Panc1 (cell line): ENCODE measurements at regions not wholly inside any gene's neighbourhood (a gene's known extent, or its start where the extent isn't known, plus 50 kb on each side); places are given as distances from the start of the nearest gene placed in this dataset.

Experiments
- ATAC-seq: fragments of 200-7000 bp; cut with Tn5 transposase; 2 replicates; pipeline ENCODE4 v1.9.1; 2020; ENCODE audit warnings: mild to moderate bottlenecking, moderate library complexity
- BruUV-seq: library from RNA; stranded (reverse); fragments of 400-500 nt; replicated peaks from 2 replicates; lab custom pipeline; 2021; lab: Mats Ljungman, UMichigan
- CTCF ChIA-PET: fragments of 300-600 bp; sonication (Branson Sonifier 250); formaldehyde crosslinking; loops from one replicate; lab custom pipeline; 2022; ENCODE audit warnings: antibody characterized with exemption; lab: Charles Lee
- POLR2A ChIA-PET: fragments of 300-600 bp; sonication (Branson Sonifier 250); formaldehyde crosslinking; loops from one replicate; lab custom pipeline; 2022; ENCODE audit warnings: antibody characterized with exemption; lab: Charles Lee
- DNase-seq: peaks from one replicate; pipeline ENCODE4 v3.0.0-alpha.2; 2010; ENCODE audit warnings: low read depth, low spot score
- H3K27ac ChIP-seq: 2 replicates; pipeline ENCODE4 v1.5.1; 2011; ENCODE audit warnings: mild to moderate bottlenecking, low read length, inconsistent platforms
- H3K27me3 ChIP-seq: fragments of 200-500 bp; sonication (Bioruptor generic); 2 replicates; pipeline ENCODE4 v1.6.0; 2014; ENCODE audit warnings: low read length, inconsistent platforms; ENCODE audit not compliant: control insufficient read depth, insufficient read depth
- H3K36me3 ChIP-seq: fragments of 200-500 bp; sonication (Bioruptor generic); 2 replicates; pipeline ENCODE4 v1.5.1; 2014; ENCODE audit warnings: inconsistent platforms, mild to moderate bottlenecking, low read length, moderate library complexity; ENCODE audit not compliant: control insufficient read depth, insufficient read depth
- H3K4me1 ChIP-seq: 2 replicates; pipeline ENCODE4 v1.5.1; 2011; ENCODE audit warnings: inconsistent platforms, mild to moderate bottlenecking, low read length, moderate library complexity; ENCODE audit not compliant: control insufficient read depth, insufficient read depth
- H3K4me3 ChIP-seq, 2 experiments: 2 replicates each; pipeline ENCODE4 v1.5.1; 2011 to 2012; ENCODE audit warnings: low read depth in 2 of 2, low read length in 2 of 2, mild to moderate bottlenecking in 2 of 2, inconsistent platforms in 1 of 2, moderate library complexity in 1 of 2
- H3K9me3 ChIP-seq: fragments of 200-500 bp; sonication (Bioruptor generic); 2 replicates; pipeline ENCODE4 v1.5.1; 2014; ENCODE audit warnings: low read depth, mild to moderate bottlenecking, inconsistent platforms, low read length, moderate library complexity; ENCODE audit not compliant: control insufficient read depth, insufficient read depth
- CTCF ChIP-seq: fragments of 450-650 bp; IDR thresholded peaks from 2 replicates; pipeline ENCODE4 v1.5.1; 2017; ENCODE audit warnings: mild to moderate bottlenecking
- POLR2AphosphoS5 ChIP-seq: IDR thresholded peaks from 2 replicates; pipeline ENCODE4 v1.6.1; 2012; ENCODE audit warnings: mild to moderate bottlenecking, low read depth, low read length, moderate library complexity
- TCF7L2 ChIP-seq: IDR thresholded peaks from 2 replicates; pipeline ENCODE4 v1.6.1; 2011; ENCODE audit warnings: mild to moderate bottlenecking, low read depth, low read length, inconsistent platforms
- in situ Hi-C: cut with HindIII; loops from 2 replicates; pipeline ENCODE4 v1.10.0; 2016; ENCODE audit warnings: low sequenced_read_pairs, low pct_unique_long_range_greater_than_20kb
- intact Hi-C: fragments of 100-400 bp; cut with micrococcal nuclease; formaldehyde crosslinking; loops from one replicate; pipeline ENCODE4 v1.10.0; 2022; ENCODE audit not compliant: unreplicated experiment
- TF ChIP-seq, protein P1 (sequence below), 2 experiments: IDR thresholded peaks; 2 replicates each; pipeline ENCODE4 v1.6.1; 2011 to 2012; ENCODE audit warnings: low read depth in 2 of 2, control low read depth in 1 of 2, low read length in 1 of 2, mild to moderate bottlenecking in 1 of 2, moderate library complexity in 1 of 2; ENCODE audit not compliant: insufficient read depth in 1 of 2

DNA sequence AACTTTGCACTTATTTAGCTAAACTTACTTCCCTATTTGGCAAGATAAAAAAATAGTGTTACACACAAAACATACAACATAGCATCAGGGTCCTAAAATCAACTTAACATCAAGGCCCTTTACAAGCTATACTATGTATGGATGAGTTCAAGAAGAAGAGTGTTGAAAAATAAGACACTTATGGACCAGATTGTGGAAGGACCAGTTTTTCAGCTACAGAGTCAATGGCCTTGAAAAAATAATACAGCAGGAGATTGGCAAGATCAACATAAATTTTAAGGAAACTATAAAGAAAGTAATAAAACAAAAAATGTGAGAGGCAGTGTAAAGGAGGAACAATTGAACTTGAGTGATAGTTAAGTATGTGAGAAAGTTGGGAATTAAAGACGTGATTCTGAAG, 66.3 kb upstream of the BBX start:
- ChIA-PET CTCF (interaction anchor here (0.6 kb wide), 1 partner anchor 36 kb away, joined by 6 read pairs; no protein-coding TSS in a partner anchor), POLR2A (no interaction called here)
- no TSS peak for BruUV-seq
- H3K4me1 ChIP-seq: no peaks in the 10 kb centered on the region
- H3K4me3 ChIP-seq: no peak overlapping the region
- intact Hi-C loops (no loop called here), in situ Hi-C loops (no loop called here)
- H3K27me3 ChIP-seq: no peaks in the 10 kb centered on the region; the same call in 1 of the 2 replicates
- ATAC-seq: no peak
- H3K9me3 ChIP-seq: no peaks in the 10 kb centered on the region
- no peak for DNase-seq
- no peaks in the 10 kb centered on the region for H3K36me3 ChIP-seq
- TF ChIP-seq CTCF (no peak), TCF7L2 (no peak)
- H3K27ac ChIP-seq: no peak overlapping the region

DNA sequence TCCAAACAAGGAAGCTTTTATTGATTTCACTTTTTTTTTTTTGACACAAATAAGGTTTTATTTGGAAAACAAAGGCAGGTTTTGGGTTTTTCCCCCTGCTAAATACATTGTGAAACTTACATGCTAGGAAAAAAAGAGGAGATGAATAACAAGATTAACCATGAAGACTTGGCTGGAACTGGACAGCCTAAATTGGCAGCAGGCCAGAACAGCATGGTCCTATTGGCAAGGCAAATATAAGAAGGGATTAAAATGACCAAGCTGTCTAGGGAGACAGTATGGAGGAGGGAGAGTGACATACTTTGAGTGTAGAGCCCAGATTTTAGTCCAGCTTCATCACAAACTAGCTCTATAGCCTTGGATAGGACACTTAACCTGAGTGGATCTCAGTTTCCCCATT, 63.9 kb upstream of the BBX start:
- in situ Hi-C loops (no loop called here), intact Hi-C loops (no loop called here)
- CTCF ChIA-PET: interaction anchor here (0.6 kb wide), 1 partner anchor 355 kb away, joined by 8 read pairs; no protein-coding TSS in a partner anchor
- no peaks in the 10 kb centered on the region for H3K9me3 ChIP-seq
- no TSS peak for BruUV-seq
- H3K36me3 ChIP-seq: no peaks in the 10 kb centered on the region
- H3K27ac ChIP-seq: no peak overlapping the region
- DNase-seq (no peak), ATAC-seq (no peak)
- no peaks in the 10 kb centered on the region; the same call in 1 of the 2 replicates for H3K27me3 ChIP-seq
- POLR2A ChIA-PET: no interaction called here
- H3K4me1 ChIP-seq: no peaks in the 10 kb centered on the region
- TF ChIP-seq TCF7L2 (no peak), POLR2AphosphoS5 (no peak)
- TF ChIP-seq, protein P1, sequence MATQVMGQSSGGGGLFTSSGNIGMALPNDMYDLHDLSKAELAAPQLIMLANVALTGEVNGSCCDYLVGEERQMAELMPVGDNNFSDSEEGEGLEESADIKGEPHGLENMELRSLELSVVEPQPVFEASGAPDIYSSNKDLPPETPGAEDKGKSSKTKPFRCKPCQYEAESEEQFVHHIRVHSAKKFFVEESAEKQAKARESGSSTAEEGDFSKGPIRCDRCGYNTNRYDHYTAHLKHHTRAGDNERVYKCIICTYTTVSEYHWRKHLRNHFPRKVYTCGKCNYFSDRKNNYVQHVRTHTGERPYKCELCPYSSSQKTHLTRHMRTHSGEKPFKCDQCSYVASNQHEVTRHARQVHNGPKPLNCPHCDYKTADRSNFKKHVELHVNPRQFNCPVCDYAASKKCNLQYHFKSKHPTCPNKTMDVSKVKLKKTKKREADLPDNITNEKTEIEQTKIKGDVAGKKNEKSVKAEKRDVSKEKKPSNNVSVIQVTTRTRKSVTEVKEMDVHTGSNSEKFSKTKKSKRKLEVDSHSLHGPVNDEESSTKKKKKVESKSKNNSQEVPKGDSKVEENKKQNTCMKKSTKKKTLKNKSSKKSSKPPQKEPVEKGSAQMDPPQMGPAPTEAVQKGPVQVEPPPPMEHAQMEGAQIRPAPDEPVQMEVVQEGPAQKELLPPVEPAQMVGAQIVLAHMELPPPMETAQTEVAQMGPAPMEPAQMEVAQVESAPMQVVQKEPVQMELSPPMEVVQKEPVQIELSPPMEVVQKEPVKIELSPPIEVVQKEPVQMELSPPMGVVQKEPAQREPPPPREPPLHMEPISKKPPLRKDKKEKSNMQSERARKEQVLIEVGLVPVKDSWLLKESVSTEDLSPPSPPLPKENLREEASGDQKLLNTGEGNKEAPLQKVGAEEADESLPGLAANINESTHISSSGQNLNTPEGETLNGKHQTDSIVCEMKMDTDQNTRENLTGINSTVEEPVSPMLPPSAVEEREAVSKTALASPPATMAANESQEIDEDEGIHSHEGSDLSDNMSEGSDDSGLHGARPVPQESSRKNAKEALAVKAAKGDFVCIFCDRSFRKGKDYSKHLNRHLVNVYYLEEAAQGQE (IDR thresholded peaks at IDR 0.05; ENCODE audit: insufficient read depth in 1 of 2, low read depth in 2 of 2, low read length in 1 of 2): no peak
- H3K4me3 ChIP-seq: no peak overlapping the region

- H3K36me3 ChIP-seq: no peaks in the 10 kb centered on the region
- no peak overlapping the region for H3K4me3 ChIP-seq
- in situ Hi-C loops (no loop called here), intact Hi-C loops (no loop called here)
- DNase-seq (no peak), ATAC-seq (no peak)
- H3K9me3 ChIP-seq: no peaks in the 10 kb centered on the region
- no peaks in the 10 kb centered on the region for H3K4me1 ChIP-seq
- H3K27me3 ChIP-seq: no peaks in the 10 kb centered on the region; the same call in 1 of the 2 replicates
- CTCF ChIA-PET: interaction anchor here (0.7 kb wide), 1 partner anchor 337 kb away, joined by 5 read pairs; no protein-coding TSS in a partner anchor
- TF ChIP-seq, protein P1 (IDR thresholded peaks at IDR 0.05; ENCODE audit: insufficient read depth in 1 of 2, low read depth in 2 of 2, low read length in 1 of 2): no peak
- H3K27ac ChIP-seq: no peak overlapping the region
- POLR2A ChIA-PET: no interaction called here
- no TSS peak for BruUV-seq
Observed at GRCh38 chr3:107461721-107462120, 61.0 kb upstream of the BBX start.
